T-helper 2 cell treated with Interferon-gamma antibody and Interleukin-4, amounts not matched to agents 5 μg/mL and 100 μg/mL, for 36 hours (primary cell): ENCODE measurements at regions not wholly inside any gene's neighbourhood (a gene's known extent, or its start where the extent isn't known, plus 50 kb on each side); places are given as distances from the start of the nearest gene placed in this dataset.
"Not testable (repeated sequence)": the region's sequence is repeated elsewhere in the genome, so short reads cannot be mapped to it uniquely, and the experiment has no call there.

ENCODE experiments used
- DNase-seq: peaks from one replicate; pipeline ENCODE4 v3.0.0; 2021; ENCODE audit warnings: low spot score
- H3K27ac Mint-ChIP-seq: one replicate; pipeline ENCODE4 v1.8.0; 2021; ENCODE audit warnings: mild to moderate bottlenecking, mixed read lengths
- H3K27me3 Mint-ChIP-seq: one replicate; pipeline ENCODE4 v1.8.0; 2021; ENCODE audit warnings: low read depth, mixed read lengths
- H3K36me3 Mint-ChIP-seq: one replicate; pipeline ENCODE4 v1.8.0; 2021; ENCODE audit warnings: low read depth, mixed read lengths
- H3K4me1 Mint-ChIP-seq: one replicate; pipeline ENCODE4 v1.8.0; 2021; ENCODE audit warnings: low read depth, mixed read lengths
- H3K4me3 Mint-ChIP-seq: one replicate; pipeline ENCODE4 v1.8.0; 2022; ENCODE audit warnings: mild to moderate bottlenecking, moderate library complexity, mixed read lengths
- H3K9me3 Mint-ChIP-seq: one replicate; pipeline ENCODE4 v1.8.0; 2021; ENCODE audit warnings: mixed read lengths

GRCh38 chr4:33709247-33709646, 2535.1 kb downstream of the ARAP2 start:
- Mint-ChIP-seq H3K9me3 (peaks cover 31% of the 10 kb centered on the region), H3K36me3 (no peaks in the 10 kb centered on the region), H3K4me3 (no peak overlapping the region), H3K27ac (no peak overlapping the region), H3K4me1 (no peaks in the 10 kb centered on the region), H3K27me3 (no peaks in the 10 kb centered on the region)
- no peak for DNase-seq

- no peak for DNase-seq
Observed at GRCh38 chr4:33711826-33712225, 2532.5 kb downstream of the ARAP2 start.

GRCh38 chr4:33714971-33715370, 2529.3 kb downstream of the ARAP2 start:
- no peak for DNase-seq
- H3K27me3 Mint-ChIP-seq, result no peaks in the 10 kb centered on the region
- H3K4me1 Mint-ChIP-seq, result no peaks in the 10 kb centered on the region
- peaks cover 28% of the 10 kb centered on the region for H3K9me3 Mint-ChIP-seq
- H3K27ac Mint-ChIP-seq, result no peak overlapping the region
- H3K4me3 Mint-ChIP-seq, result no peak overlapping the region
- H3K36me3 Mint-ChIP-seq, result no peaks in the 10 kb centered on the region

More at GRCh38 chr4:33711826-33712225, 2532.5 kb downstream of the ARAP2 start:
- H3K4me1 Mint-ChIP-seq, result no peaks in the 10 kb centered on the region
- no peaks in the 10 kb centered on the region for H3K27me3 Mint-ChIP-seq
- no peak overlapping the region for H3K4me3 Mint-ChIP-seq
- peaks cover 29% of the 10 kb centered on the region for H3K9me3 Mint-ChIP-seq
- H3K27ac Mint-ChIP-seq, result no peak overlapping the region
- H3K36me3 Mint-ChIP-seq, result no peaks in the 10 kb centered on the region

- H3K4me1 Mint-ChIP-seq, result no peaks in the 10 kb centered on the region
- DNase-seq, result no peak
- H3K27ac Mint-ChIP-seq, result no peak overlapping the region
- H3K27me3 Mint-ChIP-seq, result no peaks in the 10 kb centered on the region
- H3K4me3 Mint-ChIP-seq, result no peak overlapping the region
- H3K36me3 Mint-ChIP-seq, result no peaks in the 10 kb centered on the region
- peaks cover 24% of the 10 kb centered on the region for H3K9me3 Mint-ChIP-seq
Observed at GRCh38 chr4:33715841-33716395, 2528.4 kb downstream of the ARAP2 start.

GRCh38 chr4:33722254-33722653, 2522.1 kb downstream of the ARAP2 start:
- Mint-ChIP-seq H3K4me1 (no peaks in the 10 kb centered on the region), H3K4me3 (no peak overlapping the region)
- DNase-seq, result no peak

GRCh38 chr4:33722800-33723516, 2521.4 kb downstream of the ARAP2 start:
- Mint-ChIP-seq H3K27me3 (no peaks in the 10 kb centered on the region), H3K27ac (no peak overlapping the region), H3K4me3 (no peak overlapping the region), H3K4me1 (no peaks in the 10 kb centered on the region), H3K9me3 (peaks cover 16% of the 10 kb centered on the region), H3K36me3 (no peaks in the 10 kb centered on the region)
- no peak for DNase-seq

More at GRCh38 chr4:33722254-33722653, 2522.1 kb downstream of the ARAP2 start:
- no peaks in the 10 kb centered on the region for H3K36me3 Mint-ChIP-seq
- H3K27me3 Mint-ChIP-seq, result no peaks in the 10 kb centered on the region
- peaks cover 16% of the 10 kb centered on the region for H3K9me3 Mint-ChIP-seq
- H3K27ac Mint-ChIP-seq, result no peak overlapping the region

GRCh38 chr4:33724685-33725084, 2519.6 kb downstream of the ARAP2 start:
- Mint-ChIP-seq H3K27ac (no peak overlapping the region), H3K4me1 (no peaks in the 10 kb centered on the region), H3K27me3 (no peaks in the 10 kb centered on the region), H3K4me3 (no peak overlapping the region), H3K9me3 (peaks cover 5% of the 10 kb centered on the region), H3K36me3 (no peaks in the 10 kb centered on the region)
- DNase-seq, result no peak

- Mint-ChIP-seq H3K9me3 (peaks cover 9% of the 10 kb centered on the region), H3K36me3 (no peaks in the 10 kb centered on the region), H3K4me1 (no peaks in the 10 kb centered on the region), H3K27me3 (no peaks in the 10 kb centered on the region), H3K27ac (no peak overlapping the region), H3K4me3 (no peak overlapping the region)
- DNase-seq, result no peak
Observed at GRCh38 chr4:33725861-33726260, 2518.5 kb downstream of the ARAP2 start.

GRCh38 chr4:33737726-33738125, 2506.6 kb downstream of the ARAP2 start:
- no peaks in the 10 kb centered on the region for H3K4me1 Mint-ChIP-seq
- no peaks in the 10 kb centered on the region for H3K36me3 Mint-ChIP-seq
- H3K27ac Mint-ChIP-seq, result no peak overlapping the region
- no peaks in the 10 kb centered on the region for H3K27me3 Mint-ChIP-seq
- no peak overlapping the region for H3K4me3 Mint-ChIP-seq
- peaks cover 36% of the 10 kb centered on the region for H3K9me3 Mint-ChIP-seq
- DNase-seq, result no peak

- peaks cover 35% of the 10 kb centered on the region for H3K9me3 Mint-ChIP-seq
- no peaks in the 10 kb centered on the region for H3K4me1 Mint-ChIP-seq
- no peak overlapping the region for H3K27ac Mint-ChIP-seq
- H3K4me3 Mint-ChIP-seq, result no peak overlapping the region
- H3K36me3 Mint-ChIP-seq, result no peaks in the 10 kb centered on the region
- no peaks in the 10 kb centered on the region for H3K27me3 Mint-ChIP-seq
- no peak for DNase-seq
Observed at GRCh38 chr4:33739884-33740632, 2504.3 kb downstream of the ARAP2 start.

- not testable (repeated sequence) for H3K36me3 Mint-ChIP-seq, H3K4me1 Mint-ChIP-seq
- peaks cover 39% of the 10 kb centered on the region for H3K9me3 Mint-ChIP-seq
Observed at GRCh38 chr4:33740871-33741270, 2503.4 kb downstream of the ARAP2 start.

GRCh38 chr4:33746979-33747378, 2497.3 kb downstream of the ARAP2 start:
- DNase-seq, result no peak
- Mint-ChIP-seq H3K4me3 (no peak overlapping the region), H3K9me3 (peaks cover 38% of the 10 kb centered on the region), H3K36me3 (no peaks in the 10 kb centered on the region), H3K27me3 (no peaks in the 10 kb centered on the region), H3K4me1 (no peaks in the 10 kb centered on the region), H3K27ac (no peak overlapping the region)

More at GRCh38 chr4:33740871-33741270, 2503.4 kb downstream of the ARAP2 start:
- not testable (repeated sequence) for H3K27me3 Mint-ChIP-seq, H3K27ac Mint-ChIP-seq, DNase-seq, H3K4me3 Mint-ChIP-seq

GRCh38 chr4:33751050-33751449, 2493.3 kb downstream of the ARAP2 start:
- Mint-ChIP-seq H3K36me3 (no peaks in the 10 kb centered on the region), H3K4me1 (no peaks in the 10 kb centered on the region), H3K27ac (no peak overlapping the region), H3K4me3 (no peak overlapping the region), H3K9me3 (peaks cover 19% of the 10 kb centered on the region), H3K27me3 (no peaks in the 10 kb centered on the region)
- DNase-seq, result no peak

- H3K4me1 Mint-ChIP-seq, result no peaks in the 10 kb centered on the region
- no peak overlapping the region for H3K27ac Mint-ChIP-seq
- H3K36me3 Mint-ChIP-seq, result no peaks in the 10 kb centered on the region
- H3K9me3 Mint-ChIP-seq, result peaks cover 27% of the 10 kb centered on the region
- DNase-seq, result no peak
- no peak overlapping the region for H3K4me3 Mint-ChIP-seq
- H3K27me3 Mint-ChIP-seq, result no peaks in the 10 kb centered on the region
Observed at GRCh38 chr4:33772582-33772981, 2471.7 kb downstream of the ARAP2 start.
